CD14-positive monocyte (primary cell): ENCODE measurements at regions not wholly inside any gene's neighbourhood (a gene's known extent, or its start where the extent isn't known, plus 50 kb on each side); places are given as distances from the start of the nearest gene placed in this dataset.

Source experiments
- DNase-seq, 3 donors: peaks; one replicate each; pipeline ENCODE4 v3.0.0-alpha.2; 2011 to 2022
- H2AFZ ChIP-seq: 2 replicates; pipeline ENCODE4 v1.6.0; 2012; ENCODE audit warnings: mild to moderate bottlenecking, low read depth, low read length, inconsistent platforms; ENCODE audit not compliant: insufficient read depth, poor library complexity, severe bottlenecking
- H3K27ac ChIP-seq, 2 donors: 1 replicate in 1 of 2; 2 replicates in 1 of 2; pipeline ENCODE4 v1.5.1; 2012 to 2013; ENCODE audit warnings: low read length in 2 of 2, control low read depth in 1 of 2, inconsistent platforms in 1 of 2, low read depth in 1 of 2, mild to moderate bottlenecking in 1 of 2
- H3K27me3 ChIP-seq, 2 donors: one replicate each; pipeline versions ENCODE4 v1.6.0 to v1.6.1; 2011 to 2013; ENCODE audit warnings: low read length in 2 of 2; ENCODE audit not compliant: control insufficient read depth in 2 of 2, insufficient read depth in 2 of 2
- H3K36me3 ChIP-seq, 2 donors: replicated peaks in 1 of 2; 1 replicate in 1 of 2; 2 replicates in 1 of 2; pipeline versions ENCODE4 v1.5.1 to v1.6.1; 2012 to 2013; ENCODE audit warnings: low read length in 2 of 2, control low read depth in 1 of 2, inconsistent platforms in 1 of 2, mild to moderate bottlenecking in 1 of 2; ENCODE audit not compliant: insufficient read depth in 2 of 2, control insufficient read depth in 1 of 2
- H3K4me1 ChIP-seq, 2 donors: 1 replicate in 1 of 2; 2 replicates in 1 of 2; pipeline versions ENCODE4 v1.5.1 to v1.6.1; 2012 to 2013; ENCODE audit warnings: low read length in 2 of 2, control low read depth in 1 of 2, inconsistent platforms in 1 of 2, mild to moderate bottlenecking in 1 of 2, moderate library complexity in 1 of 2; ENCODE audit not compliant: insufficient read depth in 2 of 2, control insufficient read depth in 1 of 2
- H3K4me2 ChIP-seq: replicated peaks from 2 replicates; pipeline ENCODE3; 2012; ENCODE audit warnings: low read length, moderate library complexity, mild to moderate bottlenecking; ENCODE audit not compliant: poor library complexity, severe bottlenecking; ENCODE audit errors: extremely low read depth
- H3K4me3 ChIP-seq, 3 experiments: fragments of 200-600 bp in 1 of 3; sonication (generic) in 1 of 3; replicated peaks in 1 of 3; 1 replicate in 2 of 3; 2 replicates in 1 of 3; pipeline ENCODE4 v1.5.1; 2011 to 2013; ENCODE audit warnings: low read length in 3 of 3, mild to moderate bottlenecking in 3 of 3, control low read depth in 2 of 3, low read depth in 2 of 3, inconsistent platforms in 1 of 3, moderate library complexity in 1 of 3
- H3K79me2 ChIP-seq: 2 replicates; pipeline ENCODE4 v1.6.0; 2012; ENCODE audit warnings: mild to moderate bottlenecking, control low read depth, inconsistent platforms, low read length, moderate library complexity; ENCODE audit not compliant: insufficient read depth
- H3K9ac ChIP-seq: 2 replicates; pipeline ENCODE4 v1.6.0; 2017; ENCODE audit warnings: low read length, mild to moderate bottlenecking; ENCODE audit not compliant: insufficient read depth, poor library complexity, severe bottlenecking
- H3K9me3 ChIP-seq, 2 donors: replicated peaks in 1 of 2; 1 replicate in 1 of 2; 2 replicates in 1 of 2; pipeline versions ENCODE4 v1.5.1 to v1.6.1; 2012 to 2013; ENCODE audit warnings: low read length in 2 of 2, control low read depth in 1 of 2; ENCODE audit not compliant: control insufficient read depth in 1 of 2, insufficient read depth in 1 of 2
- H4K20me1 ChIP-seq: 2 replicates; pipeline ENCODE4 v1.6.0; 2012; ENCODE audit warnings: mild to moderate bottlenecking, low read length, control low read depth, moderate library complexity; ENCODE audit not compliant: insufficient read depth
- H3K27ac Mint-ChIP-seq, 7 donors: one replicate each; pipeline ENCODE4 v1.8.0; 2020; ENCODE audit warnings: mild to moderate bottlenecking in 7 of 7, mixed read lengths in 7 of 7, moderate library complexity in 6 of 7, inconsistent platforms in 2 of 7
- H3K27me3 Mint-ChIP-seq, 3 donors: one replicate each; pipeline ENCODE4 v1.8.0; 2021 to 2022; ENCODE audit warnings: low read depth in 3 of 3, mild to moderate bottlenecking in 3 of 3, mixed read lengths in 3 of 3, moderate library complexity in 3 of 3, inconsistent platforms in 1 of 3
- H3K36me3 Mint-ChIP-seq, 2 donors: one replicate each; pipeline ENCODE4 v1.8.0; 2020; ENCODE audit warnings: mixed read lengths in 2 of 2, inconsistent platforms in 1 of 2, mild to moderate bottlenecking in 1 of 2
- H3K4me1 Mint-ChIP-seq: one replicate; pipeline ENCODE4 v1.8.0; 2020; ENCODE audit warnings: mild to moderate bottlenecking, mixed read lengths
- H3K4me3 Mint-ChIP-seq, 2 donors: one replicate each; pipeline ENCODE4 v1.8.0; 2020; ENCODE audit warnings: mild to moderate bottlenecking in 2 of 2, mixed read lengths in 2 of 2, moderate library complexity in 1 of 2
- H3K9me3 Mint-ChIP-seq, 7 donors: one replicate each; pipeline ENCODE4 v1.8.0; 2020 to 2022; ENCODE audit warnings: mixed read lengths in 7 of 7, mild to moderate bottlenecking in 6 of 7, moderate library complexity in 6 of 7, inconsistent platforms in 2 of 7
- intact Hi-C, 2 donors: fragments of 100-400 bp; cut with micrococcal nuclease; formaldehyde crosslinking; loops; one replicate each; pipeline versions ENCODE4 v1.15.0 to v1.15.1; 2023
- TF ChIP-seq, protein P1 (sequence below): fragments of 200-600 bp; IDR thresholded peaks from one replicate; pipeline ENCODE4 v1.8.0; 2022; ENCODE audit warnings: antibody characterized with exemption, mild to moderate bottlenecking

GRCh38 chr18:42155024-42155423 lies 200.0 kb downstream of the PIK3C3 start:
- Mint-ChIP-seq H3K27me3 (peaks cover 1 to 3% (median 2%) of the 10 kb centered on the region in 3 donors), H3K4me1 (no peaks in the 10 kb centered on the region), H3K27ac (no peak overlapping the region), H3K9me3 (peaks cover 0 to 3% (median 1%) of the 10 kb centered on the region in 7 donors), H3K36me3 (no peaks in the 10 kb centered on the region), H3K4me3 (no peak overlapping the region)
- DNase-seq: no peak
- no peak overlapping the region for H3K27ac ChIP-seq
- H3K9ac ChIP-seq: no peak overlapping the region
- no peaks in the 10 kb centered on the region for H3K79me2 ChIP-seq
- intact Hi-C loops: no loop called here
- TF ChIP-seq, protein P1, sequence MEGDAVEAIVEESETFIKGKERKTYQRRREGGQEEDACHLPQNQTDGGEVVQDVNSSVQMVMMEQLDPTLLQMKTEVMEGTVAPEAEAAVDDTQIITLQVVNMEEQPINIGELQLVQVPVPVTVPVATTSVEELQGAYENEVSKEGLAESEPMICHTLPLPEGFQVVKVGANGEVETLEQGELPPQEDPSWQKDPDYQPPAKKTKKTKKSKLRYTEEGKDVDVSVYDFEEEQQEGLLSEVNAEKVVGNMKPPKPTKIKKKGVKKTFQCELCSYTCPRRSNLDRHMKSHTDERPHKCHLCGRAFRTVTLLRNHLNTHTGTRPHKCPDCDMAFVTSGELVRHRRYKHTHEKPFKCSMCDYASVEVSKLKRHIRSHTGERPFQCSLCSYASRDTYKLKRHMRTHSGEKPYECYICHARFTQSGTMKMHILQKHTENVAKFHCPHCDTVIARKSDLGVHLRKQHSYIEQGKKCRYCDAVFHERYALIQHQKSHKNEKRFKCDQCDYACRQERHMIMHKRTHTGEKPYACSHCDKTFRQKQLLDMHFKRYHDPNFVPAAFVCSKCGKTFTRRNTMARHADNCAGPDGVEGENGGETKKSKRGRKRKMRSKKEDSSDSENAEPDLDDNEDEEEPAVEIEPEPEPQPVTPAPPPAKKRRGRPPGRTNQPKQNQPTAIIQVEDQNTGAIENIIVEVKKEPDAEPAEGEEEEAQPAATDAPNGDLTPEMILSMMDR: no peak
- no peaks in the 10 kb centered on the region for H3K9me3 ChIP-seq
- no peak overlapping the region for H3K4me2 ChIP-seq
- no peaks in the 10 kb centered on the region for H3K36me3 ChIP-seq
- no peak overlapping the region for H3K4me3 ChIP-seq
- H3K27me3 ChIP-seq: no peaks in the 10 kb centered on the region
- no peak overlapping the region for H2AFZ ChIP-seq
- H4K20me1 ChIP-seq: no peaks in the 10 kb centered on the region
- H3K4me1 ChIP-seq: no peaks in the 10 kb centered on the region

DNA sequence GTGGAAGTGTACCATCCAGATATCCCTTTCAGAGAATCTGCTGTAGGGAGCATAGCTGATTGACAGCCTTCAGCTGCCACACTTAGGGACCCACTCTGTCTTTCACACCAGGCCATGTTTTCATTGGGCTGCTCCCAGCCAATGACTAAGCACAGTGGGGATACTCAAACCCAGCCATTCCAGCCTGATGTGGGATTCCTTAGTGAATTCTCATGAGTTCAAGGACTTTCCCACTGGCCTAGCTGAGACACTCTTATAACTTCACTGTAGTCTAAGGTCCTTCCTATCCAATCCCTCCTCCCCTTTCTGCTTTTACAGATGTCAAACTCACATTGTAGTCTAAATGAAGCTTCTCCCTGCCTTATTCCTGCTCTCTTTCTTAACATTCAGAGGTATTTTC lies 201.2 kb downstream of the PIK3C3 start:
- H3K27me3 ChIP-seq: no peaks in the 10 kb centered on the region
- H2AFZ ChIP-seq: no peak overlapping the region
- Mint-ChIP-seq H3K27ac (no peak overlapping the region), H3K4me1 (no peaks in the 10 kb centered on the region), H3K4me3 (no peak overlapping the region), H3K36me3 (no peaks in the 10 kb centered on the region), H3K27me3 (peaks cover 1 to 3% (median 2%) of the 10 kb centered on the region in 3 donors), H3K9me3 (peaks cover 0 to 2% (median 0%) of the 10 kb centered on the region in 7 donors)
- H3K4me1 ChIP-seq: no peaks in the 10 kb centered on the region
- no peak overlapping the region for H3K27ac ChIP-seq
- H3K9ac ChIP-seq: no peak overlapping the region
- TF ChIP-seq, protein P1: no peak
- H3K4me2 ChIP-seq: no peak overlapping the region
- H3K36me3 ChIP-seq: no peaks in the 10 kb centered on the region
- intact Hi-C loops: no loop called here
- H3K9me3 ChIP-seq: no peaks in the 10 kb centered on the region
- no peak for DNase-seq
- no peaks in the 10 kb centered on the region for H3K79me2 ChIP-seq
- H4K20me1 ChIP-seq: no peaks in the 10 kb centered on the region
- no peak overlapping the region for H3K4me3 ChIP-seq
